IMR-90 (cell line): ENCODE measurements at regions not wholly inside any gene's neighbourhood (a gene's known extent, or its start where the extent isn't known, plus 50 kb on each side); places are given as distances from the start of the nearest gene placed in this dataset.

Source experiments
- CTCF ChIP-seq: conservative IDR thresholded peaks from 2 replicates; pipeline ENCODE4 v1.5.1; 2012; ENCODE audit warnings: mild to moderate bottlenecking, low read depth, low read length, improper control_type of control experiment
- MAZ ChIP-seq: IDR thresholded peaks from 2 replicates; pipeline ENCODE4 v1.6.1; 2012; ENCODE audit warnings: low read depth, mild to moderate bottlenecking, low read length, improper control_type of control experiment, moderate library complexity, borderline replicate concordance
- POLR2A ChIP-seq: IDR thresholded peaks from 2 replicates; pipeline ENCODE4 v1.6.1; 2012; ENCODE audit warnings: mild to moderate bottlenecking, low read depth, low read length
- TF ChIP-seq, protein P1 (sequence below): fragments of 150-350 bp; IDR thresholded peaks from 2 replicates; pipeline ENCODE4 v1.6.1; 2016; ENCODE audit warnings: low read depth, mild to moderate bottlenecking, low read length, moderate library complexity, borderline replicate concordance

- TF ChIP-seq CTCF (no peak), MAZ (no peak), POLR2A (no peak)
- TF ChIP-seq, protein P1, sequence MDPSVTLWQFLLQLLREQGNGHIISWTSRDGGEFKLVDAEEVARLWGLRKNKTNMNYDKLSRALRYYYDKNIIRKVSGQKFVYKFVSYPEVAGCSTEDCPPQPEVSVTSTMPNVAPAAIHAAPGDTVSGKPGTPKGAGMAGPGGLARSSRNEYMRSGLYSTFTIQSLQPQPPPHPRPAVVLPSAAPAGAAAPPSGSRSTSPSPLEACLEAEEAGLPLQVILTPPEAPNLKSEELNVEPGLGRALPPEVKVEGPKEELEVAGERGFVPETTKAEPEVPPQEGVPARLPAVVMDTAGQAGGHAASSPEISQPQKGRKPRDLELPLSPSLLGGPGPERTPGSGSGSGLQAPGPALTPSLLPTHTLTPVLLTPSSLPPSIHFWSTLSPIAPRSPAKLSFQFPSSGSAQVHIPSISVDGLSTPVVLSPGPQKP = no peak
Observed at GRCh38 chr10:44776181-44776580, 135.0 kb upstream of the TMEM72 start.
